ENCODE measurements at regions not wholly inside any gene's neighbourhood (a gene's known extent, or its start where the extent isn't known, plus 50 kb on each side); places are given as distances from the start of the nearest gene placed in this dataset.
"Not testable (repeated sequence)": the region's sequence is repeated elsewhere in the genome, so short reads cannot be mapped to it uniquely, and the experiment has no call there.

- H3K27me3 ChIP-seq: no peaks in the 10 kb centered on the region
- TF ChIP-seq POLR2A (IDR thresholded peaks at IDR 0.05) (no peak), EP300 (IDR thresholded peaks at IDR 0.05) (no peak), CTCF (IDR thresholded peaks at IDR 0.05) (no peak), POLR2AphosphoS5 (IDR thresholded peaks at IDR 0.05) (no peak)
- H3K36me3 ChIP-seq: no peaks in the 10 kb centered on the region
- no peaks in the 10 kb centered on the region for H3K4me1 ChIP-seq
- 40 to 50% methylated on average over 2 of the region's 2 CpGs for WGBS, 2 donors (ENCODE audit: low coverage in 1 of 2)
- no peak overlapping the region for H3K27ac ChIP-seq
- no peaks in the 10 kb centered on the region for H3K9me3 ChIP-seq
- no peak overlapping the region for H3K4me3 ChIP-seq
- ATAC-seq: no peak
Observed at GRCh38 chr9:106107716-106108115, 413.4 kb downstream of the TMEM38B start.

GRCh38 chr9:106109706-106110105 is 415.4 kb downstream of the TMEM38B start:
- H3K4me1 ChIP-seq, H3K9me3 ChIP-seq, ATAC-seq, H3K4me3 ChIP-seq, H3K27me3 ChIP-seq, H3K27ac ChIP-seq, H3K36me3 ChIP-seq: not testable (repeated sequence)
- WGBS, 2 donors (ENCODE audit: low coverage in 1 of 2): 75 to 84% methylated on average over 2 to 3 of the region's 3 CpGs

GRCh38 chr9:106110483-106110882 is 416.1 kb downstream of the TMEM38B start:
- TF ChIP-seq POLR2AphosphoS5 (IDR thresholded peaks at IDR 0.05) (no peak), POLR2A (IDR thresholded peaks at IDR 0.05) (no peak), EP300 (IDR thresholded peaks at IDR 0.05) (no peak), CTCF (IDR thresholded peaks at IDR 0.05) (no peak)
- H3K27ac ChIP-seq: no peak overlapping the region
- H3K9me3 ChIP-seq: no peaks in the 10 kb centered on the region
- no peaks in the 10 kb centered on the region for H3K36me3 ChIP-seq
- H3K4me1 ChIP-seq: no peaks in the 10 kb centered on the region
- WGBS, 2 donors (ENCODE audit: low coverage in 1 of 2): 80% methylated on average over 1 of the region's 2 CpGs; no CpG with 5 or more reads in 1 of the 2 donors
- H3K4me3 ChIP-seq: no peak overlapping the region
- H3K27me3 ChIP-seq: no peaks in the 10 kb centered on the region
- ATAC-seq: no peak

GRCh38 chr9:106111039-106111730 is 416.8 kb downstream of the TMEM38B start:
- no peaks in the 10 kb centered on the region for H3K36me3 ChIP-seq
- no peak for ATAC-seq
- no peaks in the 10 kb centered on the region for H3K27me3 ChIP-seq
- no peak overlapping the region for H3K27ac ChIP-seq
- H3K9me3 ChIP-seq: no peaks in the 10 kb centered on the region
- TF ChIP-seq CTCF (IDR thresholded peaks at IDR 0.05): no peak
- no peak for TF ChIP-seq POLR2A (IDR thresholded peaks at IDR 0.05)
- no peak for TF ChIP-seq POLR2AphosphoS5 (IDR thresholded peaks at IDR 0.05)
- no peak for TF ChIP-seq EP300 (IDR thresholded peaks at IDR 0.05)
- H3K4me1 ChIP-seq: no peaks in the 10 kb centered on the region
- WGBS, 2 donors (ENCODE audit: low coverage in 1 of 2): 15 to 29% methylated on average over 5 to 6 of the region's 6 CpGs
- no peak overlapping the region for H3K4me3 ChIP-seq

DNA sequence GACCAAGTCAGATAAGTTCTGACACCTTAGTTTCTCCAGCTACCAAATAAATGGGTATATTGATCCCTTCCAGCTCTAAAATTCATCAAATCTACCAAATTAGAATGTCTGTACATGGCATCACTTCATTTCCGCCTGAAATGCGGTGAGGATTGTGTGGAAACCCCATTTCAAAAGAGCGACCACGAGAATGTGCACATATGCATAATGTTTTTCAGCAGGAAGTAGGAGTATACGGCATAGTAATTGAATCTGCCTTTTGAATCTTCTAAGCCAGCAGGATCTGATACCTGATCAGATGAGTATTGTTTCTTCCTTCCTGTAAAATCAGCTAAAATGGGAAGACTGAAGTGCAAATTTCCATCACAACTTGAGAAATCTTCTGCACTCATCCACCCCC is 418.6 kb downstream of the TMEM38B start:
- H3K4me1 ChIP-seq: no peaks in the 10 kb centered on the region
- H3K9me3 ChIP-seq: no peaks in the 10 kb centered on the region
- no peaks in the 10 kb centered on the region for H3K27me3 ChIP-seq
- whole genome bisulfite sequencing, 2 donors (ENCODE audit: low coverage in 1 of 2): 92 to 100% methylated on average over 2 to 5 of the region's 5 CpGs
- ATAC-seq: no peak
- no peak for TF ChIP-seq EP300 (IDR thresholded peaks at IDR 0.05)
- TF ChIP-seq POLR2A (IDR thresholded peaks at IDR 0.05): no peak
- no peak for TF ChIP-seq CTCF (IDR thresholded peaks at IDR 0.05)
- no peak for TF ChIP-seq POLR2AphosphoS5 (IDR thresholded peaks at IDR 0.05)
- no peak overlapping the region for H3K4me3 ChIP-seq
- no peak overlapping the region for H3K27ac ChIP-seq
- H3K36me3 ChIP-seq: no peaks in the 10 kb centered on the region
